ENCODE measurements at regions not wholly inside any gene's neighbourhood (a gene's known extent, or its start where the extent isn't known, plus 50 kb on each side); places are given as distances from the start of the nearest gene placed in this dataset.

- Histone ChIP-seq H3K9me3 (no peaks in the 10 kb centered on the region), H3K27ac (no peak overlapping the region), H3K27me3 (ENCODE audit: insufficient read depth in 3 of 3, low read length in 2 of 3) (peaks cover 0 to 6% (median 3%) of the 10 kb centered on the region in 3 donors), H3K4me3 (no peak overlapping the region), H3K36me3 (ENCODE audit: insufficient read depth in 1 of 2, low read depth in 1 of 2) (no peaks in the 10 kb centered on the region), H3K4me1 (no peaks in the 10 kb centered on the region)
- no peak for TF ChIP-seq CTCF (IDR thresholded peaks at IDR 0.05)
- no peak for DNase-seq
- intact Hi-C loops (cut with DNase I), result no loop called here
- WGBS, 3 donors, result 41 to 50% (median 50%) methylated on average over 13 of the region's 13 CpGs
- no peak for ATAC-seq
Measured at GRCh38 chr1:36542024-36542961, 59.6 kb upstream of the CSF3R start.

- TF ChIP-seq CTCF (IDR thresholded peaks at IDR 0.05), result no peak
- WGBS, 3 donors, result 66 to 69% (median 67%) methylated on average over 10 of the region's 10 CpGs
- H3K4me3 ChIP-seq, result no peak overlapping the region
- H3K36me3 ChIP-seq (ENCODE audit: insufficient read depth in 1 of 2, low read depth in 1 of 2), result no peaks in the 10 kb centered on the region
- ATAC-seq (no peak), DNase-seq (no peak)
- no peaks in the 10 kb centered on the region for H3K4me1 ChIP-seq
- no peaks in the 10 kb centered on the region for H3K9me3 ChIP-seq
- H3K27me3 ChIP-seq (ENCODE audit: insufficient read depth in 3 of 3, low read length in 2 of 3), result peaks cover 0 to 7% (median 3%) of the 10 kb centered on the region in 3 donors
- intact Hi-C loops (cut with DNase I), result no loop called here
- no peak overlapping the region for H3K27ac ChIP-seq
Measured at GRCh38 chr1:36540056-36540455, 57.3 kb upstream of the CSF3R start.

GRCh38 chr1:36539526-36539925 lies 56.8 kb upstream of the CSF3R start:
- intact Hi-C loops (cut with DNase I), result no loop called here
- DNase-seq, result no peak
- H3K36me3 ChIP-seq (ENCODE audit: insufficient read depth in 1 of 2, low read depth in 1 of 2), result no peaks in the 10 kb centered on the region

GRCh38 chr1:36537991-36538390 lies 55.3 kb upstream of the CSF3R start:
- no peak for DNase-seq
- H3K4me1 ChIP-seq, result no peaks in the 10 kb centered on the region
- no peak for ATAC-seq
- TF ChIP-seq CTCF (IDR thresholded peaks at IDR 0.05), result no peak
- no peaks in the 10 kb centered on the region for H3K9me3 ChIP-seq
- H3K27ac ChIP-seq, result no peak overlapping the region
- 49 to 62% (median 59%) methylated on average over 4 of the region's 4 CpGs for WGBS, 3 donors
- H3K27me3 ChIP-seq (ENCODE audit: insufficient read depth in 3 of 3, low read length in 2 of 3), result peaks cover 0 to 12% (median 5%) of the 10 kb centered on the region in 3 donors
- intact Hi-C loops (cut with DNase I), result no loop called here
- no peak overlapping the region for H3K4me3 ChIP-seq
- no peaks in the 10 kb centered on the region for H3K36me3 ChIP-seq (ENCODE audit: insufficient read depth in 1 of 2, low read depth in 1 of 2)

More at GRCh38 chr1:36539526-36539925, 56.8 kb upstream of the CSF3R start:
- Histone ChIP-seq H3K4me1 (no peaks in the 10 kb centered on the region), H3K9me3 (no peaks in the 10 kb centered on the region), H3K27ac (no peak overlapping the region), H3K4me3 (no peak overlapping the region), H3K27me3 (ENCODE audit: insufficient read depth in 3 of 3, low read length in 2 of 3) (peaks cover 0 to 10% (median 3%) of the 10 kb centered on the region in 3 donors)
- WGBS, 3 donors, result 72 to 86% (median 72%) methylated on average over 2 of the region's 2 CpGs
- TF ChIP-seq CTCF (IDR thresholded peaks at IDR 0.05), result no peak
- no peak for ATAC-seq
